Ishikawa (cell line): ENCODE measurements at regions not wholly inside any gene's neighbourhood (a gene's known extent, or its start where the extent isn't known, plus 50 kb on each side); places are given as distances from the start of the nearest gene placed in this dataset.

Source experiments
- EP300 ChIP-seq: IDR thresholded peaks from 2 replicates; pipeline ENCODE4 v1.6.1; 2012; ENCODE audit warnings: borderline replicate concordance
- FOXM1 ChIP-seq: IDR thresholded peaks from 2 replicates; pipeline ENCODE4 v1.6.1; 2012; ENCODE audit warnings: low read depth, borderline replicate concordance
- TAF1 ChIP-seq: IDR thresholded peaks from 2 replicates; pipeline ENCODE4 v1.6.1; 2012; ENCODE audit warnings: low read depth, mild to moderate bottlenecking
- TCF12 ChIP-seq: IDR thresholded peaks from 2 replicates; pipeline ENCODE4 v1.6.1; 2012; ENCODE audit warnings: low read depth
- TEAD4 ChIP-seq: IDR thresholded peaks from 2 replicates; pipeline ENCODE4 v1.6.1; 2012
- YY1 ChIP-seq: IDR thresholded peaks from 2 replicates; pipeline ENCODE4 v1.6.1; 2012; ENCODE audit warnings: low read depth
- TF ChIP-seq, protein P1 (sequence below): IDR thresholded peaks from 2 replicates; pipeline ENCODE4 v1.6.1; 2012
- TF ChIP-seq, protein P2 (sequence below): IDR thresholded peaks from 2 replicates; pipeline ENCODE4 v1.6.1; 2012; ENCODE audit warnings: low read depth, mild to moderate bottlenecking
- TF ChIP-seq, protein P3 (sequence below): IDR thresholded peaks from 2 replicates; pipeline ENCODE4 v1.6.1; 2012

DNA sequence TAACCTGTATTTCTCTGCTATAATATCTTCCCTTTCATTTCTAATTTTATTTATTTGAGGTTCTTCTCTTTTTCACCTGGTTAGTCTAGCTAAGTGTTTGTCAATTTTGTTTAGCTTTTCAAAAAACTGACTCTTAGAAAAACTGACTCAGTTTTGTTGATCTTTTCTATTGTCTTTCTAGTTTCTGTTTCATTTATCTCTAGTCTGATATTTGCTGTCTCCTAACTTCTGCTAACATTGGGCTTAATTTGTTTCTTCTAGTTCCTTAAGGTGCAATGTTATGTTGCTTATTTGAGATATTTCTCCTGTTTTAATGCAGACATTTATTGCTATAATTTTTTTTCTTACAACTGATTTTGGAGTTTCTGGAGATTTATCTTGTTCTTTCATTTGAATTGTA lies 1011.0 kb downstream of the EPHA7 start:
- no peak for TF ChIP-seq FOXM1
- TF ChIP-seq, protein P1, sequence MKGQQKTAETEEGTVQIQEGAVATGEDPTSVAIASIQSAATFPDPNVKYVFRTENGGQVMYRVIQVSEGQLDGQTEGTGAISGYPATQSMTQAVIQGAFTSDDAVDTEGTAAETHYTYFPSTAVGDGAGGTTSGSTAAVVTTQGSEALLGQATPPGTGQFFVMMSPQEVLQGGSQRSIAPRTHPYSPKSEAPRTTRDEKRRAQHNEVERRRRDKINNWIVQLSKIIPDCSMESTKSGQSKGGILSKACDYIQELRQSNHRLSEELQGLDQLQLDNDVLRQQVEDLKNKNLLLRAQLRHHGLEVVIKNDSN, result no peak
- TF ChIP-seq, protein P2, sequence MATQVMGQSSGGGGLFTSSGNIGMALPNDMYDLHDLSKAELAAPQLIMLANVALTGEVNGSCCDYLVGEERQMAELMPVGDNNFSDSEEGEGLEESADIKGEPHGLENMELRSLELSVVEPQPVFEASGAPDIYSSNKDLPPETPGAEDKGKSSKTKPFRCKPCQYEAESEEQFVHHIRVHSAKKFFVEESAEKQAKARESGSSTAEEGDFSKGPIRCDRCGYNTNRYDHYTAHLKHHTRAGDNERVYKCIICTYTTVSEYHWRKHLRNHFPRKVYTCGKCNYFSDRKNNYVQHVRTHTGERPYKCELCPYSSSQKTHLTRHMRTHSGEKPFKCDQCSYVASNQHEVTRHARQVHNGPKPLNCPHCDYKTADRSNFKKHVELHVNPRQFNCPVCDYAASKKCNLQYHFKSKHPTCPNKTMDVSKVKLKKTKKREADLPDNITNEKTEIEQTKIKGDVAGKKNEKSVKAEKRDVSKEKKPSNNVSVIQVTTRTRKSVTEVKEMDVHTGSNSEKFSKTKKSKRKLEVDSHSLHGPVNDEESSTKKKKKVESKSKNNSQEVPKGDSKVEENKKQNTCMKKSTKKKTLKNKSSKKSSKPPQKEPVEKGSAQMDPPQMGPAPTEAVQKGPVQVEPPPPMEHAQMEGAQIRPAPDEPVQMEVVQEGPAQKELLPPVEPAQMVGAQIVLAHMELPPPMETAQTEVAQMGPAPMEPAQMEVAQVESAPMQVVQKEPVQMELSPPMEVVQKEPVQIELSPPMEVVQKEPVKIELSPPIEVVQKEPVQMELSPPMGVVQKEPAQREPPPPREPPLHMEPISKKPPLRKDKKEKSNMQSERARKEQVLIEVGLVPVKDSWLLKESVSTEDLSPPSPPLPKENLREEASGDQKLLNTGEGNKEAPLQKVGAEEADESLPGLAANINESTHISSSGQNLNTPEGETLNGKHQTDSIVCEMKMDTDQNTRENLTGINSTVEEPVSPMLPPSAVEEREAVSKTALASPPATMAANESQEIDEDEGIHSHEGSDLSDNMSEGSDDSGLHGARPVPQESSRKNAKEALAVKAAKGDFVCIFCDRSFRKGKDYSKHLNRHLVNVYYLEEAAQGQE, result no peak
- TF ChIP-seq EP300, result no peak
- TF ChIP-seq TCF12, result no peak
- no peak for TF ChIP-seq TAF1
- no peak for TF ChIP-seq TEAD4
- TF ChIP-seq YY1, result no peak
- TF ChIP-seq, protein P3, sequence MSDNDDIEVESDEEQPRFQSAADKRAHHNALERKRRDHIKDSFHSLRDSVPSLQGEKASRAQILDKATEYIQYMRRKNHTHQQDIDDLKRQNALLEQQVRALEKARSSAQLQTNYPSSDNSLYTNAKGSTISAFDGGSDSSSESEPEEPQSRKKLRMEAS, result no peak
